ENCODE measurements at regions not wholly inside any gene's neighbourhood (a gene's known extent, or its start where the extent isn't known, plus 50 kb on each side); places are given as distances from the start of the nearest gene placed in this dataset.
A peak's percentile ranks its signal among the peaks of the same experiment; 100 is the strongest.

DNA sequence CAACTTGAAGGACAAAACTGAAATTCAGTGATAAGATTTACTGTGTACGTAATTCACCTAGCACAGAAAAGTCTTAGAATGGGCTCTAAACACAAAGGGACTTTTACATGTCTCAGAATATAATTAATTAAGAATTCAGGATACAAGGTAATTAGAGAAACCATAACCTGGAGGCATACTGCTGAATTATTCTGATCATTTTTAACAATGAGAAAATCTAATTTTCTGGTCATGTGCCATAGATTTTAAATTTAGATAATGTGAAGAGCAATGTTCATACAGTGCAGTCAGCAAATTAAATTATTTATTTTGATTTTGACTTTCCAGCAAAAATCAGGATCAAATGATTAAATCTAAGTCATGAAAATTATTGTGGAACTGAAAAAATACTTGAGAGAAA, 67.0 kb upstream of the MTNR1B start:
- no peak overlapping the region for H3K4me3 ChIP-seq (ENCODE audit: low read depth, low read length)
- no peaks in the 10 kb centered on the region for H3K36me3 ChIP-seq
- peaks cover 12% of the 10 kb centered on the region for H3K4me1 ChIP-seq
- no peak for DNase-seq
- TF ChIP-seq CTCF (IDR thresholded peaks at IDR 0.05; ENCODE audit: low read depth, low read length), result no peak
- no peaks in the 10 kb centered on the region for H3K27me3 ChIP-seq
- H3K9me3 ChIP-seq, result no peaks in the 10 kb centered on the region

DNA sequence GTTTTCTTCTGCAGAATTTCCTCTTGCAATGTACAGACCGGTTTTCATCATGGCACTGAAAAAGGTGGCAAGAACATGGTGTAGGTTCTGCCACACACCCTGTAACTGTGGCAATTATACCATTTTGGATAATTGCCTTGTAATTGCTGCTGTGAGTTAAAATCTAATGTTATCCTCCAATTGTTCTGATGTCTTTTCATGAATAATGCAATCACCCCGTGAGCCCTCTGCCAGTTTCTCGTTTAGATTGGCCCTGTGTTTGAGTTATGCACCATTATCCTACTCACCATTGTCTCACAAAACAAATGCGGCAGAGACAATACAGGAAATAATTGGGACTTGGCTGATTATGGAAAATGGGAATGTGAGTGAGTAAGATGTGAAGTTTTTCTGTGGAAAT, 61.8 kb upstream of the MTNR1B start:
- DNase-seq, result no peak
- Histone ChIP-seq H3K4me1 (peaks cover 5% of the 10 kb centered on the region), H3K36me3 (no peaks in the 10 kb centered on the region), H3K9me3 (no peaks in the 10 kb centered on the region), H3K4me3 (ENCODE audit: low read depth, low read length) (no peak overlapping the region), H3K27me3 (no peaks in the 10 kb centered on the region)
- TF ChIP-seq CTCF (IDR thresholded peaks at IDR 0.05; ENCODE audit: low read depth, low read length), result no peak

GRCh38 chr11:92909214-92909613, 60.2 kb upstream of the MTNR1B start:
- Histone ChIP-seq H3K9me3 (no peaks in the 10 kb centered on the region), H3K4me3 (ENCODE audit: low read depth, low read length) (no peak overlapping the region), H3K36me3 (no peaks in the 10 kb centered on the region), H3K27me3 (no peaks in the 10 kb centered on the region), H3K4me1 (no peaks in the 10 kb centered on the region)
- TF ChIP-seq CTCF (IDR thresholded peaks at IDR 0.05; ENCODE audit: low read depth, low read length), result no peak
- DNase-seq, result no peak

GRCh38 chr11:92911478-92911877, 58.0 kb upstream of the MTNR1B start:
- Histone ChIP-seq H3K36me3 (no peaks in the 10 kb centered on the region), H3K27me3 (no peaks in the 10 kb centered on the region), H3K9me3 (no peaks in the 10 kb centered on the region), H3K4me3 (ENCODE audit: low read depth, low read length) (no peak overlapping the region), H3K4me1 (no peaks in the 10 kb centered on the region)
- TF ChIP-seq CTCF (IDR thresholded peaks at IDR 0.05; ENCODE audit: low read depth, low read length), result no peak
- DNase-seq, result no peak

GRCh38 chr11:92915551-92915950, 53.9 kb upstream of the MTNR1B start:
- H3K4me1 ChIP-seq, result peaks cover 9% of the 10 kb centered on the region
- no peaks in the 10 kb centered on the region for H3K36me3 ChIP-seq
- DNase-seq, result no peak
- H3K9me3 ChIP-seq, result no peaks in the 10 kb centered on the region
- no peak for TF ChIP-seq CTCF (IDR thresholded peaks at IDR 0.05; ENCODE audit: low read depth, low read length)
- H3K4me3 ChIP-seq (ENCODE audit: low read depth, low read length), result no peak overlapping the region
- no peaks in the 10 kb centered on the region for H3K27me3 ChIP-seq

DNA sequence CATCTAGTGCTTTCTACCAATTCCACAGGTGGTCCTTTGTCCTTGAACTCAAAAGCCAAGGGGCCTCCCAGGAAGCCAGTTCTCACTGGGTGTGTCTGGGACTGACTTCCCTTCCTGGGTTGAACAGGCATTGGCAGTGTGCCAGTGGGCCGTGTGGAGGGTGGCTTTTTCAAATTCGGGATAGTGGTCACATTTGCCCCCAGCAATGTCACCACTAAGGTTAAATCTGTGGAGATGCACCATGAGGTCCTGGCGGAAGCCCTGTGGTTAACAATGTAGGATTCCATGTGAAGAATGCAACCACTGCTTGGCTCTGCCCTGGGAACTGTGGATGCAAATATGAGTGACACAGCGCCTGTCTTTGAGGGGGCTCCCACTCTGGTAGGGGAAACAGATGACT, 53.2 kb upstream of the MTNR1B start:
- H3K27me3 ChIP-seq, result no peaks in the 10 kb centered on the region
- H3K4me3 ChIP-seq (ENCODE audit: low read depth, low read length), result no peak overlapping the region
- no peak for TF ChIP-seq CTCF (IDR thresholded peaks at IDR 0.05; ENCODE audit: low read depth, low read length)
- H3K4me1 ChIP-seq, result peaks cover 15% of the 10 kb centered on the region
- no peaks in the 10 kb centered on the region for H3K36me3 ChIP-seq
- H3K9me3 ChIP-seq, result no peaks in the 10 kb centered on the region
- DNase-seq, result peak; percentile 21
